Endothelial cell of umbilical vein (primary cell): ENCODE measurements at regions not wholly inside any gene's neighbourhood (a gene's known extent, or its start where the extent isn't known, plus 50 kb on each side); places are given as distances from the start of the nearest gene placed in this dataset.

ENCODE experiments used
- CTCF ChIP-seq, 2 donors: IDR thresholded peaks; 1 replicate in 1 of 2; 2 replicates in 1 of 2; pipeline ENCODE4 v1.5.1; 2011; ENCODE audit warnings: low read length in 2 of 2, mild to moderate bottlenecking in 2 of 2, moderate library complexity in 2 of 2, control low read depth in 1 of 2, inconsistent platforms in 1 of 2, low read depth in 1 of 2; ENCODE audit not compliant: insufficient read depth in 1 of 2; ENCODE audit errors: extremely low read depth in 1 of 2
- EZH2 ChIP-seq: IDR thresholded peaks from 2 replicates; pipeline ENCODE4 v1.6.1; 2012; ENCODE audit warnings: borderline replicate concordance, low read depth, mild to moderate bottlenecking, moderate library complexity, low read length, inconsistent platforms; ENCODE audit not compliant: severe bottlenecking
- MAX ChIP-seq: IDR thresholded peaks from 2 replicates; pipeline ENCODE4 v1.6.1; 2011; ENCODE audit not compliant: insufficient read depth, insufficient read length
- MYC ChIP-seq: IDR thresholded peaks from one replicate; pipeline ENCODE4 v1.6.1; 2011; ENCODE audit warnings: mild to moderate bottlenecking, low read depth, low read length
- POLR2A ChIP-seq: IDR thresholded peaks from 2 replicates; pipeline ENCODE4 v1.6.1; 2012; ENCODE audit warnings: low read depth, mild to moderate bottlenecking, control low read depth, low read length
- POLR2AphosphoS5 ChIP-seq: IDR thresholded peaks from 2 replicates; pipeline ENCODE4 v1.6.1; 2012; ENCODE audit warnings: low read depth, mild to moderate bottlenecking, control low read depth, low read length, moderate library complexity; ENCODE audit not compliant: insufficient read depth

- TF ChIP-seq POLR2A: no peak
- no peak for TF ChIP-seq CTCF (IDR thresholded peaks at IDR 0.05; ENCODE audit: extremely low read depth in 1 of 2, insufficient read depth in 1 of 2, low read depth in 1 of 2, low read length in 2 of 2)
- TF ChIP-seq POLR2AphosphoS5: no peak
- no peak for TF ChIP-seq EZH2
- no peak for TF ChIP-seq MYC
- no peak for TF ChIP-seq MAX
These were observed 295.7 kb upstream of the TRPC7 start for GRCh38 chr5:136661026-136661425.
